ENCODE measurements at regions not wholly inside any gene's neighbourhood (a gene's known extent, or its start where the extent isn't known, plus 50 kb on each side); places are given as distances from the start of the nearest gene placed in this dataset.
A peak's percentile ranks its signal among the peaks of the same experiment; 100 is the strongest.

DNA sequence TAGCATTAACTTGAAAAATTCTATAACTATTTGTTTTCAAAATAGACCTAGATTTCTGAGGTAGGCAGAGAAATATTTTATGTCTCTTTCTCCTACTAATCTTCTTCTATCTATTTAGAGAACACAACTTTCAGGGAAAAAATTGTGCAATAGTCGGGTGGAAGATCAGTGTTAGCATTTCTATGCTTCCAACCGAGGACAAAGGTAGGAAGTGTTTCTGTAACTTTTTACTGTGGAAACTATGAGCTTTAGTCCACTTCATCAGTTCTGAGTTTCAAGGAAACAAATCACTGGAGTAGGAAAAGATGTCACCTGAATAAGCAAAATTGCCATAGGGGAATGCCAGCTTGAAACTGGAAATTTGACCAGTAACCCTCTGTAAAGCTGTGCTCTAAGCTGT, 207.7 kb upstream of the CTAGE1 start:
- DNase-seq (ENCODE audit: low read depth) = no peak

DNA sequence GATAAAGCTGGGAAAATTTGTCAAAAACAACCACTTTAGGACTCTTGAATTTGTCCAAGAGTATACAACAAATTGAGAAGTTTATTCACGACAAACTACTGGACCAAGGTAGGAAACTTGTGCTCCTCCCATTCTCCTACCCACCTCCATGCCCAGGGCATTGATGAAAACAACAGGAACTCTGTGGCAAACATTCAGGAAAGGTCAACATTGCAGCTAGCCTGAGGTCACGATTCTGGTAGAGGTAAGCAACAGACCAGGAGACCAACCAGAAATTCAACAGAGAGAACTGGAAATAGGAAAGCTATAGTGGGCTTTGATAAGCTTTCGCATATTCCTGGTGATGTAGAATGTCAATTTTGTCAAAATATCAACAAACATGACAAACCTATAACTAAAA, 209.1 kb upstream of the CTAGE1 start:
- no peak for DNase-seq (ENCODE audit: low read depth)

DNA sequence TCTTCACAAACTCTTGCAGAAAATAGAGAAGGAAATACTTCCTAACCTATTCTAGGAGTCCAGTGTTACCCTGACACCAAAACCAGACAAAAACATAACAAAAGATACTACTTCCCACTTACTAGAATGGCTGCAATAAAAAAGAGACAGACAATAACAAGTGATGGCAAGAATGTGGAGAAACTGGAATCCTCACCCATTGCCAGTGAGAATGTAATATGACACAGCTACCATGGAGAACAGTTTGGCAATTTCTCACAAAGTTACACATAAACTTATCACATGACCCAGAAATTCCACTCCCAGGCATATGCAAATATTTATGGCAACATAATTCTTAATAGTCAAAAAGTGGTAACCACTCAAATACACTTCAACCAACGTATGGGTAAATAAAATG, 209.8 kb upstream of the CTAGE1 start:
- no peak for DNase-seq (ENCODE audit: low read depth)

DNA sequence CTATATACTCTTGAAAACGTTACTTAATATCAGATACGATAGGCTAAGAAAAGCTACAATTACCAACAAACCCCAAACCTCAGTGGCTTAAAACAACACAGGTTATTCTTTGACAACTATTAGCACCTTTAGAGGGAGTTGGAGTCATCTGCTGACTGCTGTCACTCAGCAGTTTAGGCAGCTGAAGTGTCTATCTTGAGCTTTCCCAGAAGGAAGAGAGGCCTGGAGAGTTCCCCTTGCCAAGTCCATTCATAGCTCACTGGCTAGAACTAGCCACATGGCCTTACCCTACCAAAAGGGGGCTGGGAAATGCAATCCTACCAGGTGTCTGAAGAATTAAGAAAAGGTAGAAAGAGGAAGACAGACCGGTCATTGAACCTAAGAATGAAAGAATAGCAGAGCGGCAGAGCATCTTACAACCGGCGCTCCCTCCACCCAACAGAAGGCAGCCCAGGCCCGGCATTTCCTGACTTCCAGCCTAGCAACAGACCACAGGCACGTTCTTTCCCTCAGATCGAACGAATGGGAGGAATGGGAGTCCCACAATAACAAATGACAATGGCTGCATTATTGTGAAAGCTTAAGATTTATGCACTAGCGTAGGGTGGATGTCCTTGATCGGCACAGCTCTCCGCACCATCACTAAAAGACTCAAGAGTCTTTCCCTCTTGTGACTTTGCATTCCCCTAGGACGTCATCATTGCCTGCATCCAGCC, 211.2 kb upstream of the CTAGE1 start:
- no peak for DNase-seq (ENCODE audit: low read depth)

DNA sequence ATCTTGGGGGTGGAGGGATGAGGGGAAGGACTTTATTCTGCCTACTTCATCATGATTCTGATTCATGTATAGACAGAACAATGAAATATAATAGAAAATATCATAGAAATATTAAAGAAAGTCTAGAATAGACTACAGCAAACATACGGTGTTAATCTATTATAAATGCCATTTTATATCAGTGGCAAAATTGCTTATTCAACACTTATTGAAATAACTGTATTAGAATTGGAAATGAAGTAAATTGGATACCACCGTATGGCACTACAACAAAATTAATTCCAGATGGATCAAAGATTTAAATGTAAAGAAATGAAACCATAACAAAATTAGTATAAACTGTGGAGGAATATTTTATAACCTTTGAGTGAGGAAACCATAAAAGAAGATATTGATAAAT, 213.3 kb upstream of the CTAGE1 start:
- no peak for DNase-seq (ENCODE audit: low read depth)

DNA sequence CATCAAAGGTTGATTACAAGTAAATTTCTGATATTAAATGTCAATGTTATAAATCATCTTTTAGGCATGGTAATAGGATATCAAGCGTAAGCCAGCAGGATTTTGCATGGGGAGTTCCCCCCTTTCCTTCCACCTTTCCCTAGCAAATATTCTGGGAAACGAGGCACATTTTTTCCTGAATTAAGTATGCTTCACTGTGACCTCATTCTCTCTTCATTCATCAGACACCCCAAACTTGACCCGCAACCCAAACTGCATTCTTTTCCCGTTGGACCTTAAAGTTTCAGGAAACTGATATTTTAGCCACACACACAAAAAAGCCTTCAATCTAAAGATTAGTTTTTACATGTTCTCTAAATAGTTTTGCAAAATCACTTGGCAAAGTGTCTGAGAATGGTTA, 214.5 kb upstream of the CTAGE1 start:
- DNase-seq (ENCODE audit: low read depth) = no peak

DNA sequence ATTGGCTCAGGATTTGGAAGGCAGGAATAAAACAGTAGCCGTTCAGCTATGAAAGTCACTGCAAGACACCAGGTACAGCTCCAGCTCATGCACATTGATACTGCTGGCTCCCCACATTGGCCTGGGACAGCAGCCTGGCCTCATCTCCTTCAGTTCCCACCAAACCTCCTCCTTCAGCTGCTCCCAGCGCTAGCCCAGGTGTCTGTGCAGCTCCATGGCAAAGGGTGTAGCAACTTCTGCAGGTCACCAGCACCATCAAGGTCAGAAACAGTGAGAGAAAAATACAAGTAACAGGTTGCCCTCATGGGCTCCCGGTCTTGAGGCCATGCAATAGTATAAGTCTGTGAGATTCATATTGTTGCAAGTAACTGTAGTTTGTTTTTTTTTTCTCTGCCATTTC, 216.7 kb upstream of the CTAGE1 start:
- no peak for DNase-seq (ENCODE audit: low read depth)

DNA sequence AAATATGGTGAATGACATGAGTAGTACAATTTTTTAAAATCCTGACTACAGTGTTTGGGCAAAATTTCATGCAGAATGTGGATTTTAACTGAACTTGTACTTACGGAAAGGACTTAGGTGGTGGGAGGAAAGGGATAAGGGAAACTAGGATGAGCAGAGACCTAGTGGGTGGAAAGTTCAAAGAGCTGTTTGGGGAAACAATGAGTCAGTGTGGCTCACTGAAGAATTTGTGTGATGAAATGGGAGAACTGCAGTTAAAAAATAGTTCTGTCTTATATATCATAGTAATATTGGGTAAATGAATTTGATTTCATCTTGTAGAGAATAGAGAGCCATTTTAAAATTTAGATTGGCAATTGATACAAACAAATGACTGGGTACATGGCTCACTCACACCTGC, 220.1 kb upstream of the CTAGE1 start:
- peak; percentile 73 for DNase-seq (ENCODE audit: low read depth)

DNA sequence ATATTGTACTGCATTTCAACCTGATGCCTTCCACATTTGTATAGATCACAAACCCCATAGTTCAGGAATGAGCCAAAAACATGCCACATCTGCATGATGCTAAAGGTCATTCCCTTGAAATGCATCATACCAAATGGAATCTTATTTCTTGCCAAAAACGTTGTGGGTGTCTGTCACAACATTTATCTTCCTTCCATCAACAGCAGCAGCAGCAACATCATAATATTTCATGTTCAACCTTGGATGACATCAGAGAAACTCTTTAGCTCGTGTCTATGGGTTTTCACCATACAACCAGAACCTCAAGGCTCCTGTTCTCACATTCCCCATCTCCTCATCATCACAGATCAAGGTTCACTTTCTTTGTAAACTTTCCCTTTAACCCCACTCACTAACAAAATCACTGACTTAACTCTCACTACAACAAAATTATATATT, 221.3 kb upstream of the CTAGE1 start:
- DNase-seq (ENCODE audit: low read depth) = peak; percentile 87

DNA sequence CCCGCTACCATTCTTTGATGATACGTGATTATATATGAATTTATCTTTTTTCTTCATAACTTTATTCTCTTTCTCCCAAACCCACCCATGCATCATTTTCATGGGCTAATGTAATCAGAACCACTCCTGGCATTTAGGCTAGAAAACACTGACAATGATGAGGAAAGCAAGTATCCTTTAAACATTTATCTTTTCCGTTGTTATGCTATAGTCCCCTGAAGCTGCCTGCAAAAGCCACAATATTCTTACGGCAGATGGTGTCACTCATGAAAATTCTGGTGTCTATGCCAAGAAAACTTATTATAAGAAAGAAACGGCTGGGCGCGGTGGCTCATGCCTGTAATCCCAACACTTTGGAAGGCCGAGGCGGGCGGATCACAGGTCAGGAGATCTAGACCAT, 221.8 kb upstream of the CTAGE1 start:
- no peak for DNase-seq (ENCODE audit: low read depth)

DNA sequence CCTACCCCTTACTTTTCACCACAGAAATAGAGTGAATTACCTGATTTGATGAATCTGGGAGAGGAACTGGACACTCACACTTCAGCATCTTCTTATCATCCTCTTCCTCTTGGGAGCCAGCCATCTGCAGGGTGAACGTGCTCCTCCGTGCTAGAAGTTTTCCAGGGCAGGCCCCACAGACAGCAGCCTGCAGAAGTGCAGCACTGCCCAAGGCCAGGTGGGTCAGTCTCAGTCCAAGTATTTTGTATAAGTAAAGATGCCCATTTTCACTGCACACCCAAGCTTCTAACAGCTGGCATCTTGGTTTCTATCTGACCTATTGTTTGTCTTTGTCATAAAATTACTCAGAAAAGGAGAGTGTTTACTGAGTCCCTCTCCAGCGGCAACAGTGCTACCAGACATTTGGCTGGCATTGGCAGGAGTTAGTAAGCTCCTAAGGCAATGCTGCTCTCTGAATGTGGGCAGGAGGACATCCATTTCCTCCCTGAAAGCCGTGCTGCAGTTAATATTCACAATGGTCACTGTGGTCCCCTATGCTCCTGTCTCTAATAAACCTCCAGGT, 222.6 kb upstream of the CTAGE1 start:
- no peak for DNase-seq (ENCODE audit: low read depth)

DNA sequence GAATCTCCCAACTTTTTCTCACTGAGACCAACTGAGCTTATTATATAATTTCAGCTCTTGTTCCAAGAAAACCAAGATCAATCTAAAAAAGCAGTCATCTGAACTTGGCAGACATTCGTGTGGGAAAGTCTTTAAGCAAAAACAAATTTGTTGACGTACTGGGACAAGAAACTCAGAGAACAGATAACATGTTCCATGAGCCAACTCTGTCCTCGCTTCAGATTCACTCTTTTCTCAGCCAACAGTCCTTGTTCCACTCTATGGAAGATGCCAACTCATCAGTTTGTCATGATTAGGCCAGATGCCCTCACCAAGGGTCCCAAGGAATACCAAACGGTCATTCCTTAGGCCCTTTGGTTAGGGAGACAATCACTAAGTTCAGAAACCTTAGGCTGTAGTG, 224.2 kb upstream of the CTAGE1 start:
- DNase-seq (ENCODE audit: low read depth) = no peak

DNA sequence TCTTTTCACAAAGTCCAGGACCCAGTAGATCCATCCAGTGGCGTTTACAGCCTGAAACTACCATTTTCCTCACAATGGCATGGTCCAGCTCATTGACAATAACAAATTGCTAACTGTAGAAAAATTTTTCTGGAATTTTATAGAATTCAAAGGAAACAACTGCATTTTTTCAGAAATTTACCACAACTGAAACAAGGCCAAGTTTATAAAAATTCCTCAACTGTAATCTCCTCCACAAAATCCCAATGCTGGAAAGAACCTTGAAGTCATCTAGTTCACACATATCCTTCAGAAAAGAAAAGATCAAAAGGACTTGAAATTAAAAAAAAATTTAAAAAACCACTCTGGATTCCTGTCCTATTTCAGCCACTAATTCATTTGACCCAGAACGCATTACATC, 226.0 kb upstream of the CTAGE1 start:
- DNase-seq (ENCODE audit: low read depth) = no peak

DNA sequence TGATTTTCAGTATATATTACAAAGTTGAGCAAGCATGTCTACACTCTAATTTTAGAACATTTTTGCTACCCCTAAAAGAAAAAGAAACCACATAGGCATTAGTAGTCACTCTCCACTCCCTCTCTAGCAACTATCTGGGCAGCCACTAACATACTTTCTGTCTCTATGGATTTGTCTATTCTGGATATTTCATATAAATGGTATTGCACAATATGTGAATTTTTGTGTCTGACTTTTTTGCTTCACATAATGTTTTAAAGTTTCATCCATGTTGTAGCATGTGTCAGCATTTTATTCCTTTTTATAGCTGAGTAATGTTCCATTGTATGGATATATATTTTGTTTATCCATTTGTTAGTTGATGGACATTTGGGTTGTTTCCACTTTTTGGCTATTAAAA, 232.5 kb upstream of the CTAGE1 start:
- peak; percentile 81 for DNase-seq (ENCODE audit: low read depth)

DNA sequence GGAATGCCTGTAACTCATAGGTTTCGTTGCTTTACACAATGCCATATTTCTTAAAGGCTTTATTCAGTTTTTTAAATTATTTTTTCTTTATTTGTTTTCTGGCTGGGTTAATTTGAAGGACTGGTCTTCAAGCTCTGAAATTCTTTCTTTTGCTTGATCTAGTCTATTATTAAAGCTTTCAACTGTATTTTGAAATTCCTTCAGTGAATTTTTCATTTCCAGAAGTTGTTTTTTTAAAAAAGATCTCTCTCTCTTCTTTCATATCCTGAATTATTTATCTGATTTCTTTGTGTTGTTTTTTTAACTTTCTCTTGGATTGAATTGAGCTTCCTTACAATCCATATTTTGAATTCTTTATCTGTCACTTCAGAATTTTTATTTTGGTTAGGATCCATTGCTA, 239.9 kb upstream of the CTAGE1 start:
- no peak for DNase-seq (ENCODE audit: low read depth)

DNA sequence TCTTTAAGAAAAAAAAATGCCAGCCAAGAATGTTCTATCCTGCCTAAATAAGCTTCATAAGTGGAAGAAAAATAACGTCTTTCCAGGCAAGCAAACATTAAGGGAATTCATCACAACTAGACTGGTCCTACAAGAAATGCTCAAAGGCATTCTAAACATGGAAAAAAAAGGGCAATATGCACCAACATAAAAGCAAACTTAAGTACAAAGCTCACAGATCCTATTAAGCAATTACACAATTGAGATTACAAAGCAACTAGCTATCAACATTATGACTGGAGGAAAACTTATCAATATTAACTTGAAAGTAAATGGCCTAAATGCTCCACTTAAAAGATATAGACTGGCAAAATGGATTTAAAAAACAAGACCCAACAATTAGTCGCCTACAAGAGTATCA, 240.6 kb upstream of the CTAGE1 start:
- DNase-seq (ENCODE audit: low read depth) = no peak

DNA sequence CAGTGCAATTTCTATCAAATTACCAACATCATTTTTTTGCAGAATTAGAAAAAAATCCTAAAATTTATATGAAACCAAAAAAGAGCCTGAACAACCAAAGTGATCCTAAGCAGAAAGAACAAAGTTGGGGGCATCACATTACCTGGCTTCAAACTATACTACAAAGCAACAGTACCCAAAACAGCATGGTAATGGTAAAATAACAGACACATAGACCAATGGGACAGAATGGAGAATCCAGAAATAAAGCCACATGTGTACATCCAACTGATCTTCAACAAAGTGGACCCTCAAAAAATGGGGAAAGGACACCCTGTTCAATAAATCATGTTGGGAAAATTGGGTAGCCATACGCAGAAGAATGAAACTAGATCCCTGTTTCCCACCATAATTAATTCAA, 245.7 kb upstream of the CTAGE1 start:
- DNase-seq (ENCODE audit: low read depth) = no peak

DNA sequence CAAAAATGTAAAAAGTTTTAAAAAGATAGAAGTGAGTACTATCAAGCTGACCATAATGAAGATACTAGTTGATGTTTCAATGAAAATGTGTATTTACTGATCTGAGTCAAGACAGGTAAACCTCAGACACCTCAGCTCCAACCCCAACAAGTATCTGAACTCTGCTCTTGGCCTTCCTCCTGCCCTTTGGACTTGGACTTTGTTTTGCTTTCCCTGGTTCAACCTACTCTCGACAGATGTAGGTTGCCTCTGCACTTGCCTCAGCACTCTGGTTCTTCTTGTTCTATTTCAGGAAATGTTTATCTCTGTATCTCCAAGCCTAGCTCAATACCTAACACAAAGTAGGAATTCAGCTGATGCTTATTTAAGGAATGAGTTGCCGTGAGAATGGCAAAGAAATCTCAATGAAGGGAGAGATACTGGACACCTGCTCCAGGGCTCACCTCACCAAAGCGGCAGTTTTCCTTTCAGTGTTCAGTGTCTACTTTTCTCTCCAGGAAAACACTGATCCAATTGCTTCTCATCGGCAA, 248.8 kb upstream of the CTAGE1 start:
- no peak for DNase-seq (ENCODE audit: low read depth)

DNA sequence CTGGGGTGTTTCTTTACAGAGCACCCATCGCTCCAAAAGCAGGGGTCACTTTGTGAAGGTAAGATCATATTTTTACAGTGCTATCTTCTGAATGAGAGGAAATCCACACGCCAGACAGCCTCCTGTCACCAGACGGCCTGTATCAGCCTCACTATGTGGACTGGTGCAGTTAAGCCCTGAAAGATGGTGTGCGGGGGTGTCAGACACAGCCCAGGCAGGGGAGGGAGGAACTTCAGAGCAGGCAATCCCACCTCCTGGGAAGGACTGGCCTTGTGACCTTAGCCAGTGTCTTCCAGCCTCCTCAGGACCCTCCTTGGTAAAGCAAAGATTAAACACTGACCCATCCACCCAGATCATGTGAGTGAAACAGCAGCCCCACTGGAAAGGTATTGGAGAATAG, 249.4 kb upstream of the CTAGE1 start:
- DNase-seq (ENCODE audit: low read depth) = no peak

DNA sequence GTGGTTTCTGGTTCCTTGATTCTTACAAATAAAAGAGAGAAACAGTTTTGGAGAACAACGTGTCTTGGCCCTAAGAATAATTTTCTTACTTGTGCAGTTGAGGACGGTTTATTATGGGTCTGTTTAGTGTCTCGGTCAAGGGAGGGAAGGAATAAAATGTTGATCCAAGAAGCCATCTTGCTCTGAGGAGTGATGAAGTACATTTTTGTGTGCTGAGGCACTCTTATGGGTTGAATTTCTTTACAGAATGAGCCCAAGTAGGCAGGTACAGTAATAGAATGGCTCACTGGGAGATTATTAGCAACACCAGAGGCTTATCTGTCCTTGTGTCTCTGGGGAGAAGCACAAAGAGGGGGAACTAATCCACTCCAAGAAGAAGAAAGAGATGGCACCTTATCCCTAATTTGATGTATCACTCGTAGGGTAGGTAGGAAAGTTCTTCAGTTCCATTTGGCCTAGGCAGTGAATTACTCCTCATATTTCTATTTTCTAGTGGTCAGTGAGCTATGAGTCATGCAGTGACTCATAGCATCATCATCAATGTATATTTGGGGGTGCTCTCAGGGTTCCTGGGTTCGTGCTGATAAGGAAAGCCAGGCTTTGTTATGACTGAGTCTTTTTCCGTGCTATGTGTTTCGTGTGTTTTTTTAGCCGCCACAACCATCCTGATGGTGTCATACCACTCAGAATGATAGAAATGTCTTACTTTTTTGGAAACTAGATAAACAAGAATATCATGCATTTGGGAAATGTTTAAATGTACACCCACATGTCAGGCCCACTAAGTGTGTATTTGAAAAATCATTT, 250.1 kb upstream of the CTAGE1 start:
- DNase-seq (ENCODE audit: low read depth) = no peak

DNA sequence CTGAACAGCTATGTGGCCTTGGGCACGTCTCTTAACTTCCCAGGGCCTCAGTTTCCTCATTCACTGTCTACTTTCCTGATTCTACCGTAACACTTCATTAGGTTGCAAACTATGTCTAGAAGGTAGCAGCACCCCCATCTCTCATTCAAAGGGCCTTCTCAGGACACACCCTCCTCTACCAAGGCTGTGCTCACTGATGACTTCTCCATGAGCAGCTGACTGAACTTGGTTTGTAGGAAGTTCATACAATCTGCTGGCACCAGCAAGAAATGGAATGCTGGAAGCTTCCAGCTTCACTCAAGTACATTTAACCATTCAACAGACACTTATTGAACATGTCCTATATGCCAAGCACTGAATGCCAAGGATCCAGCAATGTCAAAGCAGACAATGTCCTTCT, 250.8 kb upstream of the CTAGE1 start:
- DNase-seq (ENCODE audit: low read depth) = no peak

DNA sequence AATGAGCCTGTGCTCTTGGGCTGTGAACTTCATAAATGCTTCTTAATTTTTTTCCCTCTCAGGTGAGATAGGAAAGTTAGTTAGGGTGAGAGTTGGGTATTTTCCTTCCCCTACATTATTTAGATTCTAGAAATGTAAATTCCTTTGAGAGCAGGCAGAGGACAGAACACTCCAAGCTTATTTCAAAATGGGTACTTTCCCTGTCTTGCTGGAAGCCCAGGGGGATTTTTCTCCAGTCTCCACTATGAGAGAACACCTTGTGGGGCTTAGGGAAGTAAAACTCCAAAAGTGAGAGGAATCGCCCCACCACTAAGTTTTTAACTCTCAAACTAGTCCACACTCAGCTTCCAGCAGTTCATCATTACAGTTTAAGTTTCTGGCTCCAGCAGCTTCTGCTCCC, 253.2 kb upstream of the CTAGE1 start:
- no peak for DNase-seq (ENCODE audit: low read depth)

DNA sequence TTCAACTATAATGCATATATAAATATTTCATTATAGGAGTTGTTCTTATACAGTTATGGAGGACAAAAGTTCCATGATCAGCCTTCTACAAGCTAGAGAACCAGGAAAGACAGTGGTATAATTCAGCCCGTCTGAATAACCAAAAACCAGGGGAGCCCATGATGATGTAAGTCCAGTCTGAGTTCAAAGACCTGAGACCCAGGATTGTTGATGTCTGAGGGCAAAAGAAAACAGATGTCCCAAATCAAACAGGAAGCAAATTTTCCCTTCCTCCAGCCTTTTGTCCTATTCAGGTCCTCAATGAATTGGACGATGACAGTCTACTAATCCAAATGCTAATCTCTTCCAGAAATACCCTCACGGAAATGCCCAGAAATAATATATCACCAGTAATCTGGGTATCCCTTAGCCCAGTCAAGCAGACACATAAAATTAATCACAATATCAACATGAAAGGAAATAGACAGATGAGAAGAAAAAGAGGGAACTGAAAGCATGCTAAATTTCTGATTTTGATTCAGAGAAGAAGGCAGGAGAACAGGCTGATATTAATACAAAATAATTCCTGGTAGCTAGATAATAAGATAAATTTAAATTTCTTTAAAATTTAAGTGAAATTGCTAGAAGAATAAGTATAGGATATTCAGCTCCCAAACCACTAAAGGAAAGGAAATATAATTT, 255.6 kb upstream of the CTAGE1 start:
- DNase-seq (ENCODE audit: low read depth) = no peak

Measured in fibroblast of gingiva (primary cell).